Liver (tissue), 8 donors: ENCODE measurements at regions not wholly inside any gene's neighbourhood (a gene's known extent, or its start where the extent isn't known, plus 50 kb on each side); places are given as distances from the start of the nearest gene placed in this dataset.

ENCODE experiments used
- DNase-seq: peaks from one replicate; pipeline ENCODE4 v3.0.0-alpha.2; 2017; ENCODE audit warnings: low spot score
- H3K27ac ChIP-seq, 2 donors: one replicate each; pipeline ENCODE4 v1.7.0; 2013; ENCODE audit warnings: inconsistent platforms in 2 of 2, low read length in 2 of 2, control low read depth in 1 of 2, low read depth in 1 of 2, mild to moderate bottlenecking in 1 of 2
- H3K27me3 ChIP-seq, 4 donors: one replicate each; pipeline versions ENCODE4 v1.6.1 to v1.7.0; 2013; ENCODE audit warnings: low read length in 3 of 4, inconsistent platforms in 1 of 4, mild to moderate bottlenecking in 1 of 4, moderate library complexity in 1 of 4; ENCODE audit not compliant: control insufficient read depth in 4 of 4, insufficient read depth in 4 of 4
- H3K36me3 ChIP-seq, 4 donors: one replicate each; pipeline versions ENCODE4 v1.6.1 to v1.7.0; 2013; ENCODE audit warnings: low read length in 3 of 4, mild to moderate bottlenecking in 3 of 4, low read depth in 1 of 4, moderate library complexity in 1 of 4; ENCODE audit not compliant: control insufficient read depth in 4 of 4, insufficient read depth in 3 of 4
- H3K4me1 ChIP-seq, 4 donors: one replicate each; pipeline versions ENCODE4 v1.6.1 to v1.7.0; 2013; ENCODE audit warnings: low read length in 3 of 4, mild to moderate bottlenecking in 3 of 4, moderate library complexity in 1 of 4; ENCODE audit not compliant: control insufficient read depth in 4 of 4, insufficient read depth in 4 of 4
- H3K4me3 ChIP-seq, 3 donors: one replicate each; pipeline versions ENCODE4 v1.6.1 to v1.7.0; 2013; ENCODE audit warnings: low read length in 3 of 3, control low read depth in 1 of 3, low read depth in 1 of 3, mild to moderate bottlenecking in 1 of 3
- H3K9ac ChIP-seq, 2 donors: one replicate each; pipeline ENCODE4 v1.7.0; 2013; ENCODE audit warnings: low read length in 2 of 2, mild to moderate bottlenecking in 2 of 2, moderate library complexity in 2 of 2, control low read depth in 1 of 2, low read depth in 1 of 2
- H3K9me3 ChIP-seq, 4 donors: one replicate each; pipeline versions ENCODE4 v1.6.1 to v1.7.0; 2013; ENCODE audit warnings: low read length in 3 of 4; ENCODE audit not compliant: control insufficient read depth in 4 of 4
- FOXA2 ChIP-seq: IDR thresholded peaks from 2 replicates; pipeline ENCODE4 v1.6.1; 2016; ENCODE audit warnings: antibody characterized with exemption
- HNF4G ChIP-seq: IDR thresholded peaks from 2 replicates; pipeline ENCODE4 v1.6.1; 2016; ENCODE audit warnings: antibody characterized with exemption
- JUND ChIP-seq, 2 donors: IDR thresholded peaks; 2 replicates each; pipeline ENCODE4 v1.6.1; 2016; ENCODE audit warnings: antibody characterized with exemption in 2 of 2
- MAX ChIP-seq: IDR thresholded peaks from 2 replicates; pipeline ENCODE4 v1.6.1; 2016; ENCODE audit warnings: antibody characterized with exemption
- RAD21 ChIP-seq, 2 donors: IDR thresholded peaks; 2 replicates each; pipeline ENCODE4 v1.6.1; 2016; ENCODE audit warnings: antibody characterized with exemption in 2 of 2, mild to moderate bottlenecking in 2 of 2
- REST ChIP-seq: IDR thresholded peaks from 2 replicates; pipeline ENCODE4 v1.6.1; 2016; ENCODE audit warnings: antibody characterized with exemption, mild to moderate bottlenecking
- RXRA ChIP-seq, 2 donors: IDR thresholded peaks; 2 replicates each; pipeline ENCODE4 v1.6.1; 2017 to 2018; ENCODE audit warnings: antibody characterized with exemption in 2 of 2, mild to moderate bottlenecking in 1 of 2
- YY1 ChIP-seq: IDR thresholded peaks from 2 replicates; pipeline ENCODE4 v1.6.1; 2016; ENCODE audit warnings: antibody characterized with exemption, mild to moderate bottlenecking
- ZBTB33 ChIP-seq: IDR thresholded peaks from 2 replicates; pipeline ENCODE4 v1.6.1; 2016; ENCODE audit warnings: antibody characterized with exemption
- WGBS: extraction: QIAGEN DNeasy Blood & Tissue Kit; methylation state at CpG from one replicate; pipeline ENCODE4 v1.1.7; 2013; 5-methylcytosine and 5-hydroxymethylcytosine counted together
- TF ChIP-seq, protein P1 (sequence below): IDR thresholded peaks from 2 replicates; pipeline ENCODE4 v1.6.1; 2016; ENCODE audit warnings: antibody characterized with exemption
- TF ChIP-seq, protein P2 (sequence below): fragments of 150-350 bp; IDR thresholded peaks from 2 replicates; pipeline ENCODE4 v1.5.1; 2017; ENCODE audit warnings: improper control_type of control experiment, low read depth, low read length; ENCODE audit not compliant: missing input control
- donor health status: healthy.
- donor health status: healthy.
- donor health status: healthy.
- donor health status: healthy.
- donor health status: healthy.

DNA sequence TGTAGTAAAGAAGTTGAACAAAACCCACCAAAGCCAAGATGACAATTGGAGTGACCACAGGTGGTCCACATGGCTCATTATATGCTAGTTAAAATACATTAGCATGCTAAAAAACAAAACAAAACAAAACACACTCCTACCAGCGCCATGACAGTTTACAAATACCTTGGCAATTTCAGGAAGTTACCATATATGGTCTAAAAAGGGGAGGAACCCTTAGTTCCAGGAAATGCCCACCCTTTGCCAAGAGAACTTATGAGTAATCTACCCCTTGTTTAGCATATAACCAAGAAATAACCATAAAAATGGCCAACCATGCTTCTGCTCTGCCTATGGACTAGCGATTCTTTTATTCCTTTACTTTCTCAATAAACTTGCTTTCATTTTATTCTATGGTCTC, 979.1 kb upstream of the POT1 start:
- Histone ChIP-seq H3K4me1 (no peaks in the 10 kb centered on the region), H3K9ac (no peak overlapping the region), H3K9me3 (no peaks in the 10 kb centered on the region), H3K27me3 (no peaks in the 10 kb centered on the region), H3K4me3 (no peak overlapping the region), H3K36me3 (no peaks in the 10 kb centered on the region), H3K27ac (no peak overlapping the region)
- 93% methylated on average over 2 of the region's 2 CpGs for WGBS
- no peak for DNase-seq
- TF ChIP-seq, protein P1, sequence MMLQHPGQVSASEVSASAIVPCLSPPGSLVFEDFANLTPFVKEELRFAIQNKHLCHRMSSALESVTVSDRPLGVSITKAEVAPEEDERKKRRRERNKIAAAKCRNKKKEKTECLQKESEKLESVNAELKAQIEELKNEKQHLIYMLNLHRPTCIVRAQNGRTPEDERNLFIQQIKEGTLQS = no peak

DNA sequence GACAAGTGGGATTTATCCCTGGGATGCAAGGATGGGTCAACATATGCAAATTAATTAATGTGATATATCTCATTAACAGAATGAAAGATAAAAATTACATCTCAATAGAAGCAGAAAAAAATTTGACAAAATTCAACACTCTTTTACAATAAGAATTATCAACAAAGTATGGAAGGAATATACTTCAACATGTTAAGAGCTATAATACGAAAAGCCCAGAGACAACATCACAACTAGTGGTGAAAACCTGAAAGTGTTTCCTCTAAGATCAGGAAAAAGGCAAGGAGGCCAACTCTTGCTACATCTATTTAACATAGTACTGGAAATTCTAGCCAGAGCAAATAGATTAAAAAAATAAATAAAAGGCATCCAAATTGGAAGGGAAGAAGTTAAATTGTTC, 970.0 kb upstream of the POT1 start:
- TF ChIP-seq RAD21 (IDR thresholded peaks at IDR 0.05) (no peak), ZBTB33 (no peak), RXRA (IDR thresholded peaks at IDR 0.05) (no peak), FOXA2 (no peak), JUND (IDR thresholded peaks at IDR 0.05) (no peak), MAX (no peak), YY1 (no peak), HNF4G (no peak), REST (no peak)
- TF ChIP-seq, protein P2, sequence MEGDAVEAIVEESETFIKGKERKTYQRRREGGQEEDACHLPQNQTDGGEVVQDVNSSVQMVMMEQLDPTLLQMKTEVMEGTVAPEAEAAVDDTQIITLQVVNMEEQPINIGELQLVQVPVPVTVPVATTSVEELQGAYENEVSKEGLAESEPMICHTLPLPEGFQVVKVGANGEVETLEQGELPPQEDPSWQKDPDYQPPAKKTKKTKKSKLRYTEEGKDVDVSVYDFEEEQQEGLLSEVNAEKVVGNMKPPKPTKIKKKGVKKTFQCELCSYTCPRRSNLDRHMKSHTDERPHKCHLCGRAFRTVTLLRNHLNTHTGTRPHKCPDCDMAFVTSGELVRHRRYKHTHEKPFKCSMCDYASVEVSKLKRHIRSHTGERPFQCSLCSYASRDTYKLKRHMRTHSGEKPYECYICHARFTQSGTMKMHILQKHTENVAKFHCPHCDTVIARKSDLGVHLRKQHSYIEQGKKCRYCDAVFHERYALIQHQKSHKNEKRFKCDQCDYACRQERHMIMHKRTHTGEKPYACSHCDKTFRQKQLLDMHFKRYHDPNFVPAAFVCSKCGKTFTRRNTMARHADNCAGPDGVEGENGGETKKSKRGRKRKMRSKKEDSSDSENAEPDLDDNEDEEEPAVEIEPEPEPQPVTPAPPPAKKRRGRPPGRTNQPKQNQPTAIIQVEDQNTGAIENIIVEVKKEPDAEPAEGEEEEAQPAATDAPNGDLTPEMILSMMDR = no peak
- Histone ChIP-seq H3K36me3 (no peaks in the 10 kb centered on the region), H3K9ac (no peak overlapping the region), H3K9me3 (no peaks in the 10 kb centered on the region), H3K27me3 (no peaks in the 10 kb centered on the region), H3K4me1 (no peaks in the 10 kb centered on the region), H3K4me3 (no peak overlapping the region), H3K27ac (no peak overlapping the region)
- no peak for DNase-seq
- WGBS = 87% methylated on average over 1 of the region's 1 CpG
